Heart left ventricle (tissue), 13 donors: ENCODE measurements at regions not wholly inside any gene's neighbourhood (a gene's known extent, or its start where the extent isn't known, plus 50 kb on each side); places are given as distances from the start of the nearest gene placed in this dataset.

Experiments used
- CTCF ChIP-seq, 12 donors: fragments of 200-600 bp; sonication (generic) in 4 of 12; IDR thresholded peaks; one replicate each; pipeline versions ENCODE4 v1.5.0 to v1.8.0; 2018 to 2022; ENCODE audit warnings: antibody characterized with exemption in 12 of 12, mild to moderate bottlenecking in 5 of 12
- POLR2A ChIP-seq, 2 donors: fragments of 450-650 bp; IDR thresholded peaks; one replicate each; pipeline ENCODE4 v1.6.1; 2017; ENCODE audit warnings: antibody characterized with exemption in 2 of 2, mild to moderate bottlenecking in 2 of 2, moderate library complexity in 2 of 2
- donor health status: ischemic (EF 13 %, LVEDD 7.1; RV severe dilation, severe dysfunction).
- donor health status: DM: no; HTN: yes; CAD: no.
- donor health status: DM: no; HTN: no; CAD: no.
- donor health status: ischemic (EF 25% LVEDD 6.9; RV normal size, moderate dysfunction).
- donor health status: ischemic (EF 25% LVEDD 5.7; RV mildly dilated, moderate dysfunction).
- donor health status: ischemic (EF 35%, LVEDD 5.7; RV mildly dilated, moderate dysfunction).
- donor health status: nonischemic (EF 11% LVEDD 7.7; RV severe dilation, severe dysfunction).
- donor health status: DM: yes; HTN: yes; CAD: no.
- donor health status: PGD.
- donor health status: ischemic (EF 29% LVEDD 5.4; RV normal size, mild dysfunction).
- donor health status: nonischemic (EF 23%, LVEDD 6.1; RV moderate dilation, normal function).

- TF ChIP-seq CTCF (IDR thresholded peaks at IDR 0.05) (no peak), POLR2A (IDR thresholded peaks at IDR 0.05) (no peak)
Measured at GRCh38 chr11:128642571-128642970, 51.3 kb upstream of the FLI1 start.
